ENCODE measurements at regions not wholly inside any gene's neighbourhood (a gene's known extent, or its start where the extent isn't known, plus 50 kb on each side); places are given as distances from the start of the nearest gene placed in this dataset.

- in situ Hi-C loops (cut with MboI) (no loop called here), intact Hi-C loops (cut with micrococcal nuclease; ENCODE audit: unreplicated experiment) (no loop called here)
- Histone ChIP-seq H3K9ac (ENCODE audit: control insufficient read depth, insufficient read depth, low read length) (no peak overlapping the region), H3K27ac (ENCODE audit: control insufficient read depth, insufficient read depth) (no peak overlapping the region), H3K9me3 (replicated peaks; ENCODE audit: control insufficient read depth, insufficient read depth, low read length) (no peaks in the 10 kb centered on the region), H3K4me2 (ENCODE audit: control insufficient read depth, insufficient read depth) (no peak overlapping the region), H3K4me3 (no peak overlapping the region), H3K79me2 (ENCODE audit: control insufficient read depth, insufficient read depth, low read length) (no peaks in the 10 kb centered on the region), H4K20me1 (ENCODE audit: control insufficient read depth, insufficient read depth) (no peaks in the 10 kb centered on the region), H3K4me1 (ENCODE audit: control insufficient read depth, insufficient read depth, low read length) (no peaks in the 10 kb centered on the region), H3K36me3 (ENCODE audit: control insufficient read depth in 2 of 2, insufficient read depth in 2 of 2, low read length in 1 of 2) (no peaks in the 10 kb centered on the region), H2AFZ (ENCODE audit: control insufficient read depth, low read depth, low read length) (no peak overlapping the region), H3K27me3 (replicated peaks in 1 of 2; ENCODE audit: control insufficient read depth in 2 of 2, insufficient read depth in 2 of 2, low read length in 1 of 2) (peaks cover 4 to 11% of the 10 kb centered on the region in 2 experiments)
- FAIRE-seq, result no peak
- BruUV-seq (replicated peaks), result no TSS peak
- no peak for ATAC-seq
- SMC1A ChIA-PET (ENCODE audit: uncharacterized antibody, unreplicated experiment), result no interaction called here
- RAD21 ChIA-PET (ENCODE audit: unreplicated experiment), result no interaction called here
- POLR2A ChIA-PET, result no interaction called here
- DNase-seq (ENCODE audit: low read depth, low spot score), result no peak
- WGBS (ENCODE audit: insufficient coverage, insufficient replicate concordance, low lambda C conversion rate, missing lambda C conversion rate), result 42% methylated on average over 16 of the region's 16 CpGs
- CTCF ChIA-PET, result no interaction called here
- TF ChIP-seq REST (IDR thresholded peaks at IDR 0.05; ENCODE audit: low read depth, low read length), result no peak
- no peak for TF ChIP-seq NBN (IDR thresholded peaks at IDR 0.05)
- TF ChIP-seq ETV6 (conservative IDR thresholded peaks at IDR 0.05 in 1 of 2, IDR thresholded peaks at IDR 0.05 in 1 of 2; ENCODE audit: borderline replicate concordance in 1 of 2, low read depth in 1 of 2), result no peak
- no peak for TF ChIP-seq GATAD2B (conservative IDR thresholded peaks at IDR 0.05; ENCODE audit: low read depth)
- TF ChIP-seq POLR2A (IDR thresholded peaks at IDR 0.05; ENCODE audit: low read depth, low read length), result no peak
- no peak for TF ChIP-seq SREBF1 (IDR thresholded peaks at IDR 0.05; ENCODE audit: low read length)
- TF ChIP-seq RUNX3 (IDR thresholded peaks at IDR 0.05; ENCODE audit: low read length), result no peak
- TF ChIP-seq IRF3 (IDR thresholded peaks at IDR 0.05), result no peak
- TF ChIP-seq RAD21 (IDR thresholded peaks at IDR 0.05; ENCODE audit: insufficient read depth, low read depth, low read length), result no peak
- TF ChIP-seq CBFB (IDR thresholded peaks at IDR 0.05; ENCODE audit: low read depth), result no peak
- no peak for TF ChIP-seq ZNF274 (IDR thresholded peaks at IDR 0.05; ENCODE audit: insufficient read depth, insufficient read length)
- TF ChIP-seq MAX (IDR thresholded peaks at IDR 0.05; ENCODE audit: low read depth, low read length), result no peak
- TF ChIP-seq SP1 (IDR thresholded peaks at IDR 0.05; ENCODE audit: low read depth, low read length), result no peak
- TF ChIP-seq WRNIP1 (IDR thresholded peaks at IDR 0.05; ENCODE audit: borderline replicate concordance, low read depth, low read length), result no peak
- TF ChIP-seq ZBTB40 (IDR thresholded peaks at IDR 0.05; ENCODE audit: borderline replicate concordance), result no peak
- TF ChIP-seq CHD1 (IDR thresholded peaks at IDR 0.05; ENCODE audit: low read depth, low read length), result no peak
Measured at GRCh38 chr16:86293906-86294305, 216.4 kb upstream of the FOXF1 start.

All from GM12878 (cell line).